Tibial nerve (tissue), 4 donors: ENCODE measurements at regions not wholly inside any gene's neighbourhood (a gene's known extent, or its start where the extent isn't known, plus 50 kb on each side); places are given as distances from the start of the nearest gene placed in this dataset.
A peak's percentile ranks its signal among the peaks of the same experiment; 100 is the strongest.

Source experiments
- DNase-seq, 2 donors: peaks; one replicate each; pipeline ENCODE4 v3.0.0-alpha.2; 2019; ENCODE audit warnings: low spot score in 2 of 2
- H3K27ac ChIP-seq, 4 donors: fragments of 200-600 bp; sonication (generic) in 3 of 4; one replicate each; pipeline ENCODE4 v1.5.1; 2017 to 2019; ENCODE audit warnings: mild to moderate bottlenecking in 1 of 4
- H3K27me3 ChIP-seq, 2 donors: fragments of 200-600 bp; sonication (generic) in 1 of 2; one replicate each; pipeline versions ENCODE4 v1.5.1 to v1.6.0; 2017 to 2019
- H3K36me3 ChIP-seq, 3 donors: fragments of 200-600 bp; sonication (generic); one replicate each; pipeline ENCODE4 v1.5.1; 2018 to 2019
- H3K4me1 ChIP-seq, 4 donors: fragments of 200-600 bp; sonication (generic) in 3 of 4; one replicate each; pipeline ENCODE4 v1.5.1; 2017 to 2019
- H3K4me3 ChIP-seq, 4 donors: fragments of 200-600 bp; sonication (generic) in 3 of 4; one replicate each; pipeline ENCODE4 v1.5.1; 2017 to 2019; ENCODE audit warnings: mild to moderate bottlenecking in 1 of 4, moderate library complexity in 1 of 4
- H3K9me3 ChIP-seq, 4 donors: fragments of 200-600 bp; sonication (generic) in 3 of 4; one replicate each; pipeline ENCODE4 v1.5.1; 2017 to 2019
- CTCF ChIP-seq, 5 experiments: fragments of 200-600 bp in 3 of 5; fragments of 450-650 bp in 2 of 5; sonication (generic) in 3 of 5; IDR thresholded peaks; one replicate each; pipeline ENCODE4 v1.5.1; 2016 to 2019; ENCODE audit warnings: antibody characterized with exemption in 5 of 5, mild to moderate bottlenecking in 3 of 5, moderate library complexity in 2 of 5
- EP300 ChIP-seq, 2 donors: sonication (generic); formaldehyde crosslinking; IDR thresholded peaks; one replicate each; pipeline ENCODE4 v1.6.1; 2017; ENCODE audit warnings: antibody characterized with exemption in 2 of 2, mild to moderate bottlenecking in 1 of 2
- POLR2A ChIP-seq, 2 donors: fragments of 450-650 bp; IDR thresholded peaks; one replicate each; pipeline ENCODE4 v1.6.1; 2017; ENCODE audit warnings: antibody characterized with exemption in 2 of 2, mild to moderate bottlenecking in 2 of 2, moderate library complexity in 2 of 2
- WGBS, 2 donors: methylation state at CpG; one replicate each; pipeline ENCODE4 v1.1.5; 2018; 5-methylcytosine and 5-hydroxymethylcytosine counted together

DNA sequence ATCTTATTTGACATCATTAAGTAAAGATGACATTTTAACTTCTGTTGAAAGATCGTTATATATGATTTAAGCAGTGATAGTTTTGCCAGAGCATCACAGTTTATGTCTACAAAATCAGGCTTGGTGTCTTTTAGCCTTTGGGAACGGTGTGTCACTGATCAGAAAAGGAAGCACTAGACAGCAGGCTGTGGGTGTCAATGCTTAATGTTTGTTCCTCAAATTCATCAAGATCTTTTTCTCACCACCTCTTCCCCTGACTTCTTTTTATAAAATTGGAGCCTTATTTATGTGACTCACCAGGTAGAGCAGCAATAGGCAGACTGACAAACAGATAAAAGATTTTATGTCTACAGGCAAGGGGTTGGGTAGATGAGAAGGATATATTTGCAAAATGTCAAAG, 1558.5 kb downstream of the EFNB2 start:
- H3K9me3 ChIP-seq, result no peaks in the 10 kb centered on the region
- no peaks in the 10 kb centered on the region for H3K27me3 ChIP-seq
- no peak overlapping the region for H3K27ac ChIP-seq
- no peak for DNase-seq
- H3K4me1 ChIP-seq, result no peaks in the 10 kb centered on the region
- no peaks in the 10 kb centered on the region for H3K36me3 ChIP-seq
- 83 to 88% methylated on average over 2 of the region's 2 CpGs for WGBS, 2 donors
- H3K4me3 ChIP-seq, result no peak overlapping the region
- TF ChIP-seq CTCF (IDR thresholded peaks at IDR 0.05), result no peak
- no peak for TF ChIP-seq POLR2A (IDR thresholded peaks at IDR 0.05)
- no peak for TF ChIP-seq EP300 (IDR thresholded peaks at IDR 0.05)

GRCh38 chr13:104975272-104975671, 1560.2 kb downstream of the EFNB2 start:
- no peaks in the 10 kb centered on the region for H3K9me3 ChIP-seq
- no peaks in the 10 kb centered on the region for H3K36me3 ChIP-seq
- 57 to 60% methylated on average over 4 of the region's 4 CpGs for WGBS, 2 donors
- no peak for TF ChIP-seq CTCF (IDR thresholded peaks at IDR 0.05)
- no peak for TF ChIP-seq POLR2A (IDR thresholded peaks at IDR 0.05)
- no peak for TF ChIP-seq EP300 (IDR thresholded peaks at IDR 0.05)
- H3K27me3 ChIP-seq, result no peaks in the 10 kb centered on the region
- DNase-seq, result no peak
- no peak overlapping the region for H3K4me3 ChIP-seq
- H3K27ac ChIP-seq, result no peak overlapping the region
- no peaks in the 10 kb centered on the region for H3K4me1 ChIP-seq

DNA sequence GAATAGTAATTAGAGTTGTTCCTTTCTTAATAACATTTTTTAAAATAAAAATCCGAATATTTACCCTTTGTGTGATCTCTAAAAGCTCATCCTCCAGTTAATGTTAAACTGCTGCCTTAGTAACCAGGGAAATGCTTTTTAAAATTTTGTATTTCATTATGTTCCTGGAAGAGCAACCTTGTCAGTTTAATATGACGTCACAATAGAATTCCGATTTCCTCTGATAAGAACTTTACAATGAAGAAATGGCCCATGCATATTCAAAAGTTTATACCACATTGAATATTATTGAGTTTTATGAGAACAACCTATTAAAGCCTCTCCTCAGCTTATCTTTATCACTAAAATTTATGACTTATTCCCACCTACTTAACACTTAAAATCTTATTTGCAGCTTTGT, 1566.6 kb downstream of the EFNB2 start:
- Histone ChIP-seq H3K36me3 (no peaks in the 10 kb centered on the region), H3K4me3 (no peak overlapping the region), H3K27me3 (no peaks in the 10 kb centered on the region), H3K4me1 (peaks cover 0 to 5% (median 0%) of the 10 kb centered on the region in 4 donors), H3K9me3 (no peaks in the 10 kb centered on the region), H3K27ac (no peak overlapping the region)
- 93 to 95% methylated on average over 3 of the region's 3 CpGs for WGBS, 2 donors
- TF ChIP-seq CTCF (IDR thresholded peaks at IDR 0.05) (no peak), EP300 (IDR thresholded peaks at IDR 0.05) (no peak), POLR2A (IDR thresholded peaks at IDR 0.05) (no peak)
- DNase-seq, result no peak

- Histone ChIP-seq H3K27ac (no peak overlapping the region), H3K9me3 (no peaks in the 10 kb centered on the region), H3K4me1 (peaks cover 0 to 5% (median 0%) of the 10 kb centered on the region in 4 donors), H3K27me3 (no peaks in the 10 kb centered on the region), H3K4me3 (peak overlapping the region in 1 of 4 donors; percentile 23), H3K36me3 (no peaks in the 10 kb centered on the region)
- TF ChIP-seq CTCF (IDR thresholded peaks at IDR 0.05) (no peak), EP300 (IDR thresholded peaks at IDR 0.05) (no peak), POLR2A (IDR thresholded peaks at IDR 0.05) (no peak)
- 62 to 63% methylated on average over 9 of the region's 9 CpGs for WGBS, 2 donors
- no peak for DNase-seq
Measured at GRCh38 chr13:104967836-104968630, 1567.4 kb downstream of the EFNB2 start.

DNA sequence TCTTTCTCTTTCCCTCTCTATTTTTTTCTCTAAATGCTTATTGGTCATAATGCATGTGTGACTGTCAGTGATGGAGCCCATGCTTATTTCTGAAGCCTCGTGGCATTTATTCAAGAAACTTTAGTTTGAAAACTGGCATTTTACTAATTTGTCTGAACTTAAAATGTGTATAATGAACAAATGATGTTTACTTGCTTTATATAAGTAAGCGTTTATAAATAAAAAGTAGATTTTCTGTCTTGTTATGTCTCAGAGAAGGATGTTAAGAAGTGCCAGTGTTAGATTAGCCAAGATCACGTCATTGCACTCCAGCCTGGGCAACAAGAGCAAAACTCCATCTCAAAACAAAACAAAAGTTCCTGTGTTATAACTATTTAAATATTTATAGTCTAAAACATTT, 1568.1 kb downstream of the EFNB2 start:
- Histone ChIP-seq H3K4me1 (peaks cover 0 to 5% (median 0%) of the 10 kb centered on the region in 4 donors), H3K27ac (no peak overlapping the region), H3K27me3 (no peaks in the 10 kb centered on the region), H3K36me3 (no peaks in the 10 kb centered on the region), H3K4me3 (peak overlapping the region in 1 of 4 donors; percentile 23), H3K9me3 (no peaks in the 10 kb centered on the region)
- 27 to 29% methylated on average over 3 of the region's 3 CpGs for WGBS, 2 donors
- TF ChIP-seq EP300 (IDR thresholded peaks at IDR 0.05) (no peak), POLR2A (IDR thresholded peaks at IDR 0.05) (no peak), CTCF (IDR thresholded peaks at IDR 0.05) (no peak)
- DNase-seq, result no peak
